Gastroesophageal sphincter (tissue), 3 donors: ENCODE measurements at regions not wholly inside any gene's neighbourhood (a gene's known extent, or its start where the extent isn't known, plus 50 kb on each side); places are given as distances from the start of the nearest gene placed in this dataset.

Experiments
- CTCF ChIP-seq, 4 experiments: fragments of 200-600 bp in 2 of 4; fragments of 450-650 bp in 2 of 4; sonication (generic) in 1 of 4; IDR thresholded peaks; one replicate each; pipeline ENCODE4 v1.5.1; 2017 to 2019; ENCODE audit warnings: antibody characterized with exemption in 4 of 4, mild to moderate bottlenecking in 2 of 4, moderate library complexity in 2 of 4
- POLR2A ChIP-seq, 2 donors: fragments of 450-650 bp; IDR thresholded peaks; one replicate each; pipeline ENCODE4 v1.6.1; 2017; ENCODE audit warnings: antibody characterized with exemption in 2 of 2, mild to moderate bottlenecking in 2 of 2, moderate library complexity in 1 of 2
- POLR2AphosphoS5 ChIP-seq: sonication (generic); formaldehyde crosslinking; IDR thresholded peaks from one replicate; pipeline ENCODE4 v1.6.1; 2017; ENCODE audit warnings: antibody characterized with exemption

DNA sequence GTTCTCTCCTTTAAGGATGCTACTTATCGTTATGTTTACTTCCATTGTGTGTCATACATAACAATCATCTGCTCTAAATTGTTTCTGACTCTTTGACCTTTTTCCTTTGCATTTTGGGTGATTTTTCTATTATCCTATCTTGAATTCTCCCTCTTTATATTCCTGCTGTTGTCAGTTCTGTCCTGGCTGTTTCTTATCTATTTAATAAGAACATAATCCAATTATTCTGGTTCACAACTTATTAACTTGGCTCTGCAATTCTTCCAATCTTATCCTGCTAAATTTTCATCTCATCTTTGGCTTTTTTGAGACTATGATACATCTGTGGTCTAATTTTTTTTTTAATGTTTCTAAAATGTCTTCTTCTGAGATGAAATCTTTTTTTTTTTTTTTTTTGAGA lies 54.7 kb upstream of the TOX2 start:
- TF ChIP-seq CTCF (IDR thresholded peaks at IDR 0.05) (no peak), POLR2AphosphoS5 (no peak), POLR2A (IDR thresholded peaks at IDR 0.05) (no peak)
